ENCODE measurements at regions not wholly inside any gene's neighbourhood (a gene's known extent, or its start where the extent isn't known, plus 50 kb on each side); places are given as distances from the start of the nearest gene placed in this dataset.

DNA sequence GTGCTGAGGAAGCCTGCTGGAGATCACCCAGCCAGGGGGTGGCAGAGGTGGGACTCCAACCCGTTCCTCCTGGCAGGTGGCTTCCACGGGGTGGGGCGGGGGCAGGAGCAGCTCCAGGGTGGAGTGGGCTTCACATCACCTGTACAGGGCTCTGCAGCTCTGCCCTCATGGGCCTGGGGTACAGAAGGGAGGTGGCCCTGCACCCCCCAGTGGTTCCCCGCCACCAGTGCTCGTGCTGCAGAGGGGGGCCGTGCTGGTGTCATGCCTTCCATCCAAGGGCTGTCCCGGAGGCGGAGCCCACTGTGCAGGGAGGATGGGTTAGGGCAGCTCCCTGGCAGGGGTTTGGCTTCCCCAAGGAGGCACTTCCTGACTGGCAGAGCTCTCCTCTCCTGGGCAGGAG lies 76.4 kb upstream of the SHISAL1 start:
- DNase-seq (ENCODE audit: low spot score) (no peak), FAIRE-seq (no peak)

DNA sequence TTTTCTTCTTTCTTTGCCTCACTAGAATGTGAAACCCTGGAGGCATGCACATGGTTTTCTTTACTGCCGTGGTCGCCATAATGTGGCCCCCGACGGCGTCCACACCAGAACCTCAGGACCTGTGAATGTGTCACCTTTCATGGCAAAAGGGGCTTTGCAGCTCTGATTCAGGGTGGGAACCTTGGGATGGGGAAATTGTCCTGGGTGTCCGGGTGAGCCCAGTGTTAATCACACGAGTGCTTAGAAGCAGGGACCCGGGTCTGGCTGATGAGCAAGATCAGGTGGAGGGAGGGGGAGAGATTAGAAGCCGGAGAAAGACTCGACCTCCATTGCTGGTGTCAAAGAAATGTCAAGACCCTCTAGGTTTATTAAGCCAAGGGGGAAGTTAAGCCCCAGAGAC lies 74.7 kb upstream of the SHISAL1 start:
- FAIRE-seq, result no peak
- no peak for DNase-seq (ENCODE audit: low spot score)

DNA sequence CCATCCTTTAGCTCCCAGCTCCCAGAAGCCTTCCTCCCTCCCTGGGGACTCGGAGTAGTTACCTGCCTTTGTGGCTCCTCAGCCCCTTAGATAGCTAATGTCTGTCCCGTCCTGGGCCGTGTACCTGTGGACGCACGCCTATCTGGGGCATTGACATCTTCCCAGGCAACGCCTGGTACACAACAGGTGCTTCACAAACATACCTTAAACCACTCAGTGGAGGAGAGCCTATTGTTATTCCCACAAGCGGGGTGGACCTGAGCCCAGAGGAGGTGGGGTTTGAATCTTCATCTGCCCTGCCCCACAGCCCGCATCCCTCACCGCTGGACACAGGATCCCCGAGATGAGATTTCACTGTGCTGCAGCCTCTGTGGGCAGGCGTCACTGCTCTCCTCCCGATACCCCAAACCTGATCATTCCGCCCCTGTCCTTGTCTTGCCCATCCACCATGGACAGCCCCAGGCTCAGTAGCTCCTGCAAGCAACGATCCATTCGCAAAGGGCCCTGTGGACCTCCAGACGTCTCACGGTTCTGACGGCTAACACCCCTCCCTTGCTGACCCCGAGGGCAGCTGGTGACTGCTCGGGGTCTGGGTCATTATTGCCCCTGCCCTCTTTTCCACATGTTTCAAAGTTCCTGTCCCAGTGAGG lies 73.8 kb upstream of the SHISAL1 start:
- DNase-seq (ENCODE audit: low spot score), result no peak
- FAIRE-seq, result no peak

DNA sequence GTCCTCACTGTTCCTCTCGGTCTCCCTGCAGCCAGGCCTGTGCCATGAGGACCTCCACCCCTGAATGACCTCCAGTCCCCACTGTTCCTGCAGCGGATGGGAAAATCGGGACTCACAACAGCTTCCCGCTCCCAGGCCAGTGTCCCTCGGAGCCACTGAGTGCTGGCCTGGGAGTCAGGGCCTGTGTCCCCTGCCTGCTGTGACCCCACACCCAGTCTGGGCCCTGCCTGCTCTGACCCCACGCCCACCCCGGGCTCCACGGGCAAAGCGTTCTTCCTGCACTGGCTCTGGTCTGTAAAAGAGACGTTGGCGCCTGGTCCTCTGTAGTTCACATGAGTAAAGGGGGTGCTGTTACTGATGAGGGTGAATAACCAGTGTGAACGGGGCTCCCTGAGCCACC lies 73.0 kb upstream of the SHISAL1 start:
- DNase-seq (ENCODE audit: low spot score) (no peak), FAIRE-seq (no peak)

DNA sequence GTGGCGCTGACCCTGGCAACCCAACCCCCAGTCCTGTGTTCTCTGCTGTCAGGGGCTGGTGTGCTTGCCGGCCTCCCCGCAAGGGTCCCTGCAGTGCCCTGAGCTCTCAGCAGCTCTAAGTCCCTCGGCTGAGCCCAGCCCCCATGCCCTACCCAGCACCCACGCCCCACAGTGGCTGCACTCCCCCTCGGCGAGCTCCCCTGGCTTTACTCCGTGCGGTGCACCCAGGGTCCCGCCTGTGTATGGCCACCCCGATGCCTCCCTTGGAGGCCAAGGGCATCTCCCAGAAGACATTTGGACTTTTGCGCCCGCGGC lies 72.5 kb upstream of the SHISAL1 start:
- FAIRE-seq, result no peak
- DNase-seq (ENCODE audit: low spot score), result no peak

DNA sequence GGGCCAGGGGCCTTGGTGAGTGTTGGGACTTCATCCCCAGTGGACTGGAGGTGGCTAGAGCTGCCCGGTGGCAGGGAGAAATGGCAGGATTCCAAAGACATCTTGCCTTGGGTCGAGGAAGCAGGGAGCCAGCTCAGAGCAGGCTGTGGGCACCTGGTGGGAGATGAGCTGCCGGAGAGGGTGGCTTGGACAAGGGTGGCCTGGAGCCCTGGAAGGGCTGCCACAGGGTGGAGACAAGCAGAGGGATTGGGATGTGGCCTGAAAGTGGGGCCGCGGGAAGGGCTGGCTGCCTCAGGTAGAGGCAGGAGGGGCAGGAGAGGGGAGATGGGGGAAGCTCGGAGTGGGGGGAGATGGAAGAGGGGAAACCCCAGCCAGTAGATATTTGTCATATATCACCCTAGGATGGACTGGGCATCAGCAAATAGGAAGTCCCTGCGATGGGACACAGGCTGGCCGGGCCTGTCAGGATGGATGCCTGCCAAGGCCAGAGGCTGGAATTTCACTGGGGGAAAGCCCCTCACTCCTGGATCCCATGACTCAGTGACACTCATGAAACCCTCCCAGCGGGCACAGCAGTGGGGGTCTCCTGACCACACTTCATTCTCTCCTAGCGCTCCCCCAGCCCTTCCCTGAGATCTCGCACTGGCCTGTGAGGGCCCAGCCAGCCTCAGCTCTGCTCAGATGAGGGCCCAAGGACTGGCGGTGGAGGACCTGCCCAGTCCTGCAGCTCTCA lies 72.0 kb upstream of the SHISAL1 start:
- DNase-seq (ENCODE audit: low spot score) (no peak), FAIRE-seq (no peak)

DNA sequence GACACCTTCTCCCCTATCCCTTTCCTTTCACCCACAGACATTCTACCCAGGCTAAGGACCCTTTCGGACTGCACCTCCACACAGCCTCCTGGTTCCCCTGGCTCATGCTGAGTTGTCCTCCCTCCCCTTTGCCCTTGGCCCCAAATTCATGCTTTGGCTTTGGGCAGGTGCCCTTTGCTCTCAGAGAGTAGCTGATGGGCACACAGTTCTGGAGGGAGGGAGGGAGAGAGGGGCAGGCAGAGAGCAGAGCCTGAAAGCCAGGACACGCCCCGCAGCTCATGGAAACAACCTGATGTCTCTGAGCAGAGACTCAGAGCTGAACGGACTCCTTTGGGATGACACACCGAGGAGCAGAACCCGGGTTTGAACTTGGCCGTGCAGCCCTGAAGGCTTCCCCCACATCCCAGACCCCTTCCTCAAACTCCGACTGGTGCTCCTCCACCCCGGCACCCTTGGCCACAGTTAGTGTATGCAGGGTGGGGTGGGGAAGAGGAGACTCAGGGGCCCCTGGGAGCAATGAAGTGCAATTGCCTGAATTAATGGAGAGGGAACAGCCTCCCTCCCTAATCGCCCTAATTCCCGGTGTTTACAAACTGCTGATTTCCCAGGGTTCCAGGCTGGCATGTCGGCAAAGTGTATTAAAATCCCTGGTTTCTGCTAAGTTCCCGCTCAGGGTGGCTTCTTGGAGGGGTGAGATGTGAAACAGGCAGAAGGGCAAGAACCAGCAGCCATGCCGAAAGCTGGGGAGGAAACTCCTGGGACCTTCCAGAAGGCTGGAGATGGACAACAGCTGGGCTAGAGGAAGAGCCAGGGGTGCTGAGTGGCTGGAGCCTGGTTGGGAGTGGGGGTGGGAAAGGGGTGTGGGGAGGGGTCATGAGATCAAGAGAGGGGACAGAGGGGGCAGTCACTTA lies 71.2 kb upstream of the SHISAL1 start:
- no peak for FAIRE-seq
- DNase-seq (ENCODE audit: low spot score), result no peak

GRCh38 chr22:44383064-44383575 lies 70.4 kb upstream of the SHISAL1 start:
- DNase-seq (ENCODE audit: low spot score) (no peak), FAIRE-seq (no peak)

DNA sequence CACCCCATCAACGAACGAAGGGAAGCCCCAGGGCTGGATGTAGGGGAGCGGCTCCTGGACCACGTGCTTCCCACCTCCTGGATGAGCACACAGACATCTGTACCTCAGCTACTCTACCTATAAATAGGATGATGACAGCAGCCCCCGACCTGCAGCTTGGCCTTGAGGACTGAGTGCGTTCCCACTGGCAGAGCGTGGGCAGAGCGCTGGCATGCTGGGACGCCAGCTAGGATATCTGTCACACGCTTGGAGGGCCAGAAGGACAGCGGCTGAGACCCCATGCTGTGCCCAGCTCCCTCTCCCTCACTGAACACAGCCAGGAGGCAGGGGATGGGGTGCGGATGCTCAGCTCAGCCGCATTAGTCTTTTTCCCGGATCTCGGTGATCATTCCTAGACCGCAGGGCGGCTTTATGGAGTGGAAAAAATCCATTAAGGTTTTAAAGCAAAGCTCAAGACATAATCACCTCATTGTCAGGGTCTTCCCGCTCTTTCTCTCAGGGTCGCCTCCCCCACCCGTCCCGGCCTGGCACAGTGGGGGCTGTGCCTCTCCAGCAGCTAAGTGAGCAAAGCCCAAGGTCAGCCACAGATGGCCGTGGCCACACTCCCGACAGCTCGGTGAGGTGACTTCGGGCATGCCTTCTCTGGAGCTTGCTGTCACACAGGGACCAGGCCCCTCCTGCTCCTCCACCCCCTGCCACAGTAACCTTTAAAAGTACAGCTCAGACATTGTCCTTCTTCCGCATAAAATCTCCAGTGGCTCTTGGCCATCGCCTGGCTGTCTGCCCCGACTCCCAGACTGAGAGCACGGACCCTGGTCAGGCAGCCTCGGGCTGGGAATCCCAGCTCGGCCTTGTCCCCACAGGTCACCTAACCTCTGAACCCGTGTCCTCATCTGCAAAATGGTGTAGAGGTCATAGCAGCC lies 69.6 kb upstream of the SHISAL1 start:
- DNase-seq (ENCODE audit: low spot score) (no peak), FAIRE-seq (no peak)

DNA sequence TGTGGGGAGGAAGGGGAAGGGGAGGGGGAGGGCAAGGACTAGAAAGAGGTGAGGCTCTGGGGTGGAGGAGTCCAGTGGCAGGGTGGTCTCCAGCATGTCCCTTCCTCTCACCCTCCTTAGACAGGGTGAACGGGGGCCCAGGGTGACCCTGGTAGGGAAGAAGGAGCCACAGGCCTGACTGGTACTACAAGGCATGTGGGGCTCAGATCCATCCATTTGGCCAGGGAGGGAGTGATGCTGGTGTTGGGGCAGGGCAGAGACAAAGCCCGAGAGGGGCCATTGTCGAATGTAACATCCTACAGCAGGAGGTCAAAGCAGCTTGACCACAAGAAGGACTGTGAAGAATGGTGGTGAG lies 69.0 kb upstream of the SHISAL1 start:
- DNase-seq (ENCODE audit: low spot score), result no peak

GRCh38 chr22:44380756-44381486 lies 68.2 kb upstream of the SHISAL1 start:
- FAIRE-seq (no peak), DNase-seq (ENCODE audit: low spot score) (no peak)

More for the DNA sequence above, 69.0 kb upstream of the SHISAL1 start:
- FAIRE-seq, result no peak

DNA sequence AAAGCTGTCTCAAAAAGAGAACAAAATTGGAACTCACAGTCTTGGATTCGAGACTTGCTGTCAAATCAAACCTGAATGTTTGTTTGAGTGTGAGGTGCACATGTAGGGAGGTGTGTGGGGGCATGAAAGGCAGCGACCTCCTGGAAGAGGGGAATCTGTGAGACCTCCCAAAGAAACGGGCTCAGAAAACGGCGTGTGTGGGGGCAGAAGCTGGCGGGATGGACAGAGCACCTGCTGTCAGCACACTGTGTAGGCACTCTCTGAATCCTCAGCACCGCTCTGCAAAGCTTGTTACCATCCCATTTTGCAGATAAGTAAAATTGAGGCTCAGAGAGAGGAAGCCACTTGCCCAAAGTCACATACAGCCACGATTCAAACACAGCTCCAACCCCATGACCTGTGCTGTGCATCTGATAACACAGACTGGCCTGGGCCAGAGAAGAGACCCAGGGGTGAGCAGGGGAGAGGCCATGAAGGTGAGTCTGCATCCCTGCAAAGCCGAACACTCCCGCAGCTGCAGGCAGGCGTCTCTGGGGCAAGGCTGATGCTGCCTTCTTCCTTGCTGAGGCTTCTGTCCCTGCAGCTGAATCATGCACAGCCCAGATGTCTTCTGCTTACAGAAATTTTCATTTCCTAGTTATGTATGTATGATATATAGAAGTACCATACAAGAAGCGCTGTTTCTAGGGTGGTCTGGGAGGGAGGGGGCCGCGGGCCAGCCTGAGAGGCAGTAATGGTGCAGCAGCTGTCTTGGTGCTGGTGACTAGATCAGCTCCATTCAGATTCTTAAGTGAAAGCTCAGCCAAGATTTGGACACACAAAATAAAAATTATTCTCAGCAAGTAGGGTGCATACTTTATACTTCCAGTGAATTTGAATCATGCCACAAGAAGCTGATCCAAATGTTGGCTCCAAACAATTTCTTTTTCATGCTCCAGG lies 67.3 kb upstream of the SHISAL1 start:
- no peak for FAIRE-seq
- no peak for DNase-seq (ENCODE audit: low spot score)

DNA sequence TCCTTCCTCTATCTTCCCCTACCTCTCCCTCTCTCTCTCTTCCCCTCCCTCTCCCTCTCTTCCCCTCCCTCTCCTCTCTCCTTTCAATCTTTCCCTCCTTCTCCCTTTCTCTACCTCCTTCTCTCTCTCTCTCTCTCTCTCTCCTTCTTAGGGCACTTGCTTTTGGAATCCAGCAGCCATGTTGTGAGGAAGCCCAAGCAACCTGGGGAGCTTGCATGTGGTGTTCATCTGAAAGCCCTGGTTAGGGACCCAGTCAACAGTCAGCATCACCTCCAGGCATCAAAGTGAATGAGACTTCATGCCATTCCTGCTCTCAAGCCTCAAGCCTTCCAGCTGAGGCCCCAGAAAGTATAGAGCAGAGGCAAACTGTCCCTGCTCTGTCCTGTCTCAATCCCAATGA lies 65.6 kb upstream of the SHISAL1 start:
- FAIRE-seq (no peak), DNase-seq (ENCODE audit: low spot score) (no peak)

GRCh38 chr22:44375451-44375850 lies 62.7 kb upstream of the SHISAL1 start:
- FAIRE-seq (no peak), DNase-seq (ENCODE audit: low spot score) (no peak)

DNA sequence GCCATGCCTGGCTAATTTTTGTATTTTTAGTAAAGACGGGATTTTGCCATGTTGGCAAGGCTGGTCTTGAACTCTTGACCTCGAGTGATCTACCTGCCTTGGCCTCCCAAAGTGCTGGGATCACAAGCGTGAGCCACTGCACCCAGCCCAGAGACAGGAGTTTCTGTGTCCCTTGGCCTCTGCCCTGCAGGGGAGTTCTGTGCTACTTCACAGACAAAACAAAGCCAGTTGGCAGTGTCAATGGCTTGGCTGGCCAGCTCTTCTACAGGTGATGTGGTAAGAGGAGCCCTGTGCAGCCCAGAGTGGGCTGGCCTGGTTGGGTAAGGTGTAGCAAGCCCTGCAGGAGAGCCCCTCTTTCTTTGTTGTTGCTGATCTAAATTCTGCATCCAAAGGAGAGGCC lies 60.5 kb upstream of the SHISAL1 start:
- FAIRE-seq, result no peak

GRCh38 chr22:44372611-44373010 lies 59.9 kb upstream of the SHISAL1 start:
- FAIRE-seq (no peak), DNase-seq (ENCODE audit: low spot score) (no peak)

More for the DNA sequence above, 60.5 kb upstream of the SHISAL1 start:
- no peak for DNase-seq (ENCODE audit: low spot score)

- DNase-seq (ENCODE audit: low spot score) (no peak), FAIRE-seq (no peak)
Measured at GRCh38 chr22:44371741-44372525, 59.2 kb upstream of the SHISAL1 start.
